ENCODE measurements at regions not wholly inside any gene's neighbourhood (a gene's known extent, or its start where the extent isn't known, plus 50 kb on each side); places are given as distances from the start of the nearest gene placed in this dataset.

GRCh38 chr6:126198631-126199030 lies 141.3 kb upstream of the CENPW start (continued):
- no peak for TF ChIP-seq CTCFL (IDR thresholded peaks at IDR 0.05; ENCODE audit: borderline replicate concordance, insufficient read depth, low read depth, low read length, poor library complexity, severe bottlenecking)
- no peak for TF ChIP-seq FOXP1 (CRISPR knock-in tag; IDR thresholded peaks at IDR 0.05)

DNA sequence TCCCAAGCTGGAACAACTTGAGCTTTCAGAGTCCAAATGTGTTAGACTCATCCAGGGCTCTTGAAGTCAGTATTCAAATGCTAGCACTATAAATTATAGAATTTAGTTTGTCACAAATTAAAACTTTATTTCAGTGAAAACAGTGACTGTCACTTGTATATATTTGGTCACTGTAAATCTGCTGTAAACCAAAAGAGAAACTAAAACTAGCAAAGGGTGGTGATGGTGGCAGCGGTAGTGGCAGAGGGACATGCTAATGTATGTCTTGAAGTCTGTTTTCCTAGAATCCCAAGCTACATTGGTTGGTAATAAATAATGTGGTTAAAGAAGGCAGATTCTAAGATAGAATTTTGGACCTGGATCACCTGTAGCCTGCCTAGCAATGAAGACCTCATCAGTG lies 140.4 kb upstream of the CENPW start:
- no peak overlapping the region for H3K27ac ChIP-seq (ENCODE audit: extremely low read depth, low read depth, low read length)
- H3K9me1 ChIP-seq (ENCODE audit: control insufficient read depth, insufficient read depth, low read length): no peaks in the 10 kb centered on the region
- H3K27me3 ChIP-seq (ENCODE audit: control insufficient read depth in 2 of 2, insufficient read depth in 2 of 2, low read length in 2 of 2): no peaks in the 10 kb centered on the region
- ChIA-PET POLR2A (no interaction called here), CTCF (ENCODE audit: low intra/inter-chr PET ratio) (no interaction called here)
- BruUV-seq (replicated peaks): no TSS peak
- H2AFZ ChIP-seq (ENCODE audit: low read depth, low read length): no peak overlapping the region
- intact Hi-C loops (cut with micrococcal nuclease): no loop called here
- no peaks in the 10 kb centered on the region for H3K36me3 ChIP-seq (ENCODE audit: control insufficient read depth, insufficient read depth, low read length)
- TF ChIP-seq TARDBP (IDR thresholded peaks at IDR 0.05): no peak
- TF ChIP-seq CCNT2 (IDR thresholded peaks at IDR 0.05; ENCODE audit: borderline replicate concordance, extremely low read depth, insufficient read length, low read depth, low read length): no peak
- TF ChIP-seq NCOA2 (IDR thresholded peaks at IDR 0.05; ENCODE audit: partially characterized antibody in 2 of 2): no peak
- TF ChIP-seq, protein P1, sequence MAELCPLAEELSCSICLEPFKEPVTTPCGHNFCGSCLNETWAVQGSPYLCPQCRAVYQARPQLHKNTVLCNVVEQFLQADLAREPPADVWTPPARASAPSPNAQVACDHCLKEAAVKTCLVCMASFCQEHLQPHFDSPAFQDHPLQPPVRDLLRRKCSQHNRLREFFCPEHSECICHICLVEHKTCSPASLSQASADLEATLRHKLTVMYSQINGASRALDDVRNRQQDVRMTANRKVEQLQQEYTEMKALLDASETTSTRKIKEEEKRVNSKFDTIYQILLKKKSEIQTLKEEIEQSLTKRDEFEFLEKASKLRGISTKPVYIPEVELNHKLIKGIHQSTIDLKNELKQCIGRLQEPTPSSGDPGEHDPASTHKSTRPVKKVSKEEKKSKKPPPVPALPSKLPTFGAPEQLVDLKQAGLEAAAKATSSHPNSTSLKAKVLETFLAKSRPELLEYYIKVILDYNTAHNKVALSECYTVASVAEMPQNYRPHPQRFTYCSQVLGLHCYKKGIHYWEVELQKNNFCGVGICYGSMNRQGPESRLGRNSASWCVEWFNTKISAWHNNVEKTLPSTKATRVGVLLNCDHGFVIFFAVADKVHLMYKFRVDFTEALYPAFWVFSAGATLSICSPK (IDR thresholded peaks at IDR 0.05; ENCODE audit: borderline replicate concordance): no peak
- no peak for TF ChIP-seq HMG20A (CRISPR knock-in tag; conservative IDR thresholded peaks at IDR 0.05)
- peaks cover 0 to 9% of the 10 kb centered on the region in 2 experiments; a peak in 2 of 5 replicates for H3K4me1 ChIP-seq (replicated peaks in 1 of 2; ENCODE audit: control insufficient read depth in 2 of 2, insufficient read depth in 2 of 2, low read length in 2 of 2)
- in situ Hi-C loops (cut with MboI): no loop called here
- ATAC-seq (no peak), DNase-seq (ENCODE audit: extremely low read depth in 1 of 4, low spot score in 3 of 4) (no peak), FAIRE-seq (no peak)
- no peak overlapping the region for H3K9ac ChIP-seq (ENCODE audit: insufficient read depth in 1 of 2, low read depth in 2 of 2, low read length in 2 of 2)
- no peak overlapping the region for H3K4me3 ChIP-seq
- H3K4me2 ChIP-seq (ENCODE audit: insufficient read depth, low read length): no peak overlapping the region
- H3K79me2 ChIP-seq (ENCODE audit: control insufficient read depth, insufficient read depth, low read length): no peaks in the 10 kb centered on the region
- H3K9me3 ChIP-seq (replicated peaks; ENCODE audit: control insufficient read depth, insufficient read depth, low read depth, low read length): no peaks in the 10 kb centered on the region
- 80% methylated on average over 1 of the region's 1 CpG for WGBS (ENCODE audit: insufficient coverage, low coverage, missing lambda C conversion rate)
- no peaks in the 10 kb centered on the region for H4K20me1 ChIP-seq (replicated peaks; ENCODE audit: control insufficient read depth, insufficient read depth, low read length)
